KG1 (cell line): ENCODE measurements at regions not wholly inside any gene's neighbourhood (a gene's known extent, or its start where the extent isn't known, plus 50 kb on each side); places are given as distances from the start of the nearest gene placed in this dataset.
"Not testable (repeated sequence)": the region's sequence is repeated elsewhere in the genome, so short reads cannot be mapped to it uniquely, and the experiment has no call there.

Experiments
- DNase-seq: peaks from one replicate; lab custom pipeline; 2025; lab: John Stamatoyannopoulos, UW

- no peak for DNase-seq
Measured at GRCh38 chr12:9367828-9368227, 159.6 kb upstream of the PZP start.

- DNase-seq: no peak
Measured at GRCh38 chr12:9367201-9367600, 159.0 kb upstream of the PZP start.

GRCh38 chr12:9365296-9365695 is 157.1 kb upstream of the PZP start:
- no peak for DNase-seq

- no peak for DNase-seq
Measured at GRCh38 chr12:9364224-9365176, 156.3 kb upstream of the PZP start.

GRCh38 chr12:9363145-9363544 is 154.9 kb upstream of the PZP start:
- no peak for DNase-seq

GRCh38 chr12:9361879-9362326 is 153.7 kb upstream of the PZP start:
- DNase-seq: no peak

GRCh38 chr12:9354009-9354754 is 146.0 kb upstream of the PZP start:
- DNase-seq: not testable (repeated sequence)

GRCh38 chr12:9351136-9351535 is 142.9 kb upstream of the PZP start:
- no peak for DNase-seq

- no peak for DNase-seq
Measured at GRCh38 chr12:9349888-9350885, 142.0 kb upstream of the PZP start.

- no peak for DNase-seq
Measured at GRCh38 chr12:9348906-9349518, 140.8 kb upstream of the PZP start.

- no peak for DNase-seq
Measured at GRCh38 chr12:9347328-9348127, 139.3 kb upstream of the PZP start.

- no peak for DNase-seq
Measured at GRCh38 chr12:9346866-9347327, 138.7 kb upstream of the PZP start.

GRCh38 chr12:9345171-9345570 is 137.0 kb upstream of the PZP start:
- DNase-seq: no peak

- DNase-seq: no peak
Measured at GRCh38 chr12:9344541-9344940, 136.3 kb upstream of the PZP start.

GRCh38 chr12:9343731-9344130 is 135.5 kb upstream of the PZP start:
- no peak for DNase-seq

- DNase-seq: no peak
Measured at GRCh38 chr12:9342614-9343353, 134.6 kb upstream of the PZP start.

- no peak for DNase-seq
Measured at GRCh38 chr12:9341260-9341585, 133.0 kb upstream of the PZP start.

GRCh38 chr12:9340422-9341259 is 132.4 kb upstream of the PZP start:
- DNase-seq: no peak

GRCh38 chr12:9337656-9338055 is 129.5 kb upstream of the PZP start:
- DNase-seq: no peak
